NCI-H69 (cell line): ENCODE measurements at regions not wholly inside any gene's neighbourhood (a gene's known extent, or its start where the extent isn't known, plus 50 kb on each side); places are given as distances from the start of the nearest gene placed in this dataset.
"Not testable (repeated sequence)": the region's sequence is repeated elsewhere in the genome, so short reads cannot be mapped to it uniquely, and the experiment has no call there.

ENCODE experiments used
- DNase-seq: peaks from one replicate; lab custom pipeline; 2025; lab: John Stamatoyannopoulos, UW

- no peak for DNase-seq
These were observed 125.8 kb upstream of the STARD13 start for GRCh38 chr13:33411312-33411711.

GRCh38 chr13:33415822-33416221 is 130.3 kb upstream of the STARD13 start:
- no peak for DNase-seq

- peak; percentile 28 for DNase-seq
These were observed 132.8 kb upstream of the STARD13 start for GRCh38 chr13:33418224-33418953.

- DNase-seq = not testable (repeated sequence)
These were observed 134.6 kb upstream of the STARD13 start for GRCh38 chr13:33420117-33420516.

- no peak for DNase-seq
These were observed 140.6 kb upstream of the STARD13 start for GRCh38 chr13:33426131-33426530.

GRCh38 chr13:33433316-33433715 is 147.8 kb upstream of the STARD13 start:
- no peak for DNase-seq

GRCh38 chr13:33434676-33435075 is 149.1 kb upstream of the STARD13 start:
- DNase-seq = no peak

GRCh38 chr13:33435207-33435606 is 149.7 kb upstream of the STARD13 start:
- no peak for DNase-seq

GRCh38 chr13:33438918-33439317 is 153.4 kb upstream of the STARD13 start:
- no peak for DNase-seq

GRCh38 chr13:33441015-33441414 is 155.5 kb upstream of the STARD13 start:
- peak; percentile 53 for DNase-seq

GRCh38 chr13:33445024-33445423 is 159.5 kb upstream of the STARD13 start:
- DNase-seq = peak; percentile 56

- peak; percentile 73 for DNase-seq
These were observed 159.9 kb upstream of the STARD13 start for GRCh38 chr13:33445476-33445875.

- peak; percentile 13 for DNase-seq
These were observed 161.5 kb upstream of the STARD13 start for GRCh38 chr13:33446821-33447725.

GRCh38 chr13:33448889-33449288 is 163.3 kb upstream of the STARD13 start:
- no peak for DNase-seq

- DNase-seq = no peak
These were observed 165.6 kb upstream of the STARD13 start for GRCh38 chr13:33450956-33451709.

GRCh38 chr13:33452873-33453517 is 167.4 kb upstream of the STARD13 start:
- DNase-seq = no peak

- DNase-seq = no peak
These were observed 168.4 kb upstream of the STARD13 start for GRCh38 chr13:33453936-33454335.

- no peak for DNase-seq
These were observed 169.5 kb upstream of the STARD13 start for GRCh38 chr13:33454844-33455705.

- no peak for DNase-seq
These were observed 174.1 kb upstream of the STARD13 start for GRCh38 chr13:33459702-33460101.

GRCh38 chr13:33462109-33462508 is 176.6 kb upstream of the STARD13 start:
- no peak for DNase-seq

- DNase-seq = no peak
These were observed 178.8 kb upstream of the STARD13 start for GRCh38 chr13:33464345-33464744.
